Panc1 (cell line): ENCODE measurements at regions not wholly inside any gene's neighbourhood (a gene's known extent, or its start where the extent isn't known, plus 50 kb on each side); places are given as distances from the start of the nearest gene placed in this dataset.

Experiments used
- CTCF ChIP-seq: fragments of 450-650 bp; IDR thresholded peaks from 2 replicates; pipeline ENCODE4 v1.5.1; 2017; ENCODE audit warnings: mild to moderate bottlenecking
- POLR2AphosphoS5 ChIP-seq: IDR thresholded peaks from 2 replicates; pipeline ENCODE4 v1.6.1; 2012; ENCODE audit warnings: mild to moderate bottlenecking, low read depth, low read length, moderate library complexity
- REST ChIP-seq, 2 experiments: IDR thresholded peaks; 2 replicates each; pipeline ENCODE4 v1.6.1; 2011 to 2012; ENCODE audit warnings: low read depth in 2 of 2, control low read depth in 1 of 2, low read length in 1 of 2, mild to moderate bottlenecking in 1 of 2, moderate library complexity in 1 of 2; ENCODE audit not compliant: insufficient read depth in 1 of 2
- SIN3A ChIP-seq: IDR thresholded peaks from 2 replicates; pipeline ENCODE4 v1.6.1; 2012; ENCODE audit warnings: low read depth, mild to moderate bottlenecking, low read length, moderate library complexity, borderline replicate concordance; ENCODE audit not compliant: insufficient read depth
- TCF7L2 ChIP-seq: IDR thresholded peaks from 2 replicates; pipeline ENCODE4 v1.6.1; 2011; ENCODE audit warnings: mild to moderate bottlenecking, low read depth, low read length, inconsistent platforms

- TF ChIP-seq CTCF (no peak), SIN3A (no peak), POLR2AphosphoS5 (no peak), REST (IDR thresholded peaks at IDR 0.05; ENCODE audit: insufficient read depth in 1 of 2, low read depth in 2 of 2, low read length in 1 of 2) (no peak), TCF7L2 (no peak)
Measured at GRCh38 chr9:89666950-89667349, 62.1 kb downstream of the GADD45G start.
